DMS53 treated with DMSO at 0.1 percent for 48 hours (cell line): ENCODE measurements at regions not wholly inside any gene's neighbourhood (a gene's known extent, or its start where the extent isn't known, plus 50 kb on each side); places are given as distances from the start of the nearest gene placed in this dataset.

ENCODE experiments used
- DNase-seq: peaks from one replicate; lab custom pipeline; 2025; ENCODE audit not compliant: unreplicated experiment; lab: John Stamatoyannopoulos, UW

DNA sequence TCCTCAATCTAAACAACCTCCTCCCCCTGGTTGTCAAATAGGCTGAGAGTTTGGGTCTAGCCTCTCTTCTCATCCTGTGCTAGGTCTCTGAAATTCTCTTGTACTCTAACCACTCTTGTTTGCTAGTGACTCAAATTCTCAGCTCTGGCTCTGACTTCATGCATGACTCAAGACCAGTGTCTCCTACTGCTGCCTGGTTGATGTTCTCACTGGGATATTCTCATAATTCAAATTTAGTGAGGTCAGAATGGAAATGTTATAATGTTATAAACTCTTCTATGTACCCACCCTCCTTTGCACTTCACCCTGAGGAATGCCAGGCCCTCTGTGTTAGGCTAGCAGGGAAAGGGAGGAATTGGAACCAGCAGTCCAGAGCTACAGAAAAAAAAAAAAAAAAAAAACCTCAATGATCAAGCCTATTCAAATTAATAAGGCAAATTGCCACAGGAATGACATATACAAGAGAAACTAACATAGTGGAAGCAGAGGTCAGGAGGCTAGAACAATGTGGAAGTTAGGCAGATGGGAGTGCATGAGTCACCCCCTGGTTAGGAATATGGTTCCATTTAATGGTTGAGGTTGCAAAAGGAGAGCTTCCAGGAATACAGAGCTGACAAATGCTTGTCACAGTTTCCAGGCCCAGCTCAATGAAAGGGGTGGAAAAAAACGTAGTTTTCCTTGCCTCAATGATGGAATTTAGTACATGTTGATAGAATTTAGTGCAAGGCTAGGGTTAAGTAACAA lies 459.5 kb downstream of the RMST start:
- DNase-seq = no peak

GRCh38 chr12:97923546-97923945 lies 460.9 kb downstream of the RMST start:
- no peak for DNase-seq

DNA sequence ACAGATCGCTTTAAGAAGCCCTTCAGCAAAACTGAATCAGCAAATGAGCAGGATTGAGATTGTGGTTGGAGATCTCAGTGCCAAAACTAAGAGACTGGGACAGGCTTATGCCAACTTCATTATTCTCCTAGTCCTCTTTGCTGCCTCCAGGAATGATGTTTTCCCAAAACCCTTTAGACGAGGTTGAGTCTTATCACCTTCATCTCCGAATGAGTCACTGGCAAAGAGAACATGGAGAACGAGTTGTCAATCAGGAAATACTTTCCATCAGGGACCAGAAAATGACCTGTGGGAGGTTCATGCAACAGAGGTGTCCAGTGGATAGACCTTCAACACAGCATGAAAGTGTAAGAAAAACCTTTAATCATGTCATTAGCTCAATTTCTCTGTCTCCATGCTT lies 461.5 kb downstream of the RMST start:
- no peak for DNase-seq

DNA sequence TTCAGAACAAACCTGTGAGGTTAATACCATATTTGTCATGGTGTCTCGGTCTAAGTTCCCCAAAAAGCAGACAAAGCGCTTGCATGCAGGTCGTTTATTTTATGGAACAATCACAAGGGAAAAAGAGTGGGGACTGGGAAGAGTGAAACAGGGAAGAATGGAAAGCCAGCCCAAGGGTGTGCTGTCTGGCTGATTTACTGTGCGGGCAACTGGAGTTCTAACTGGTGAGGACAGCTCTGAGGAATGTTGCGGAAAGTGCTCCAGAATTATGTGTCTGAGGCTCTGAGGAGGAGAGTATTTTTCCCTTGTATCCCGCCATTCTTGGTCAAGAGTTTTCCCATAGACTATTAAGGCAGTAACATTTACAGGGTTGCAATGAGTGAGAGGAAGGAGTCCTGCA lies 465.4 kb downstream of the RMST start:
- no peak for DNase-seq

DNA sequence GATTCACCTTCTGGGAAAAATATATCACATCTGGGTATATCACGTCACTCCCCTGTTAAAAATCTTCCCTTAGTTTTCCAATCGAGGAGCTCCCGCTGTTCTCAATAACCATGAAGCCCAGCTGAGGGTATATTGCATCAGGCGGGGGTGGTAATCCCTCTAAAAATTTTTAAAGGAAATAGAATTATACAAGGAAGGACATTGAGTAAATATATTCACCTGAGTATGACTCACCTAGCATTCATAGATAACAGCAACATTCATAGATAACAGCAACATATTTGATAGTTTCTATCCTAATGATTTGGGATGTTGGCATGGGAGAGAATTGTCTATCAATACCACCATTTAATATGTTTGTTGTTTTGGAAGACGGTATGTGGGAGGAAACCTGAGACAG lies 473.6 kb downstream of the RMST start:
- peak; percentile 20 for DNase-seq

DNA sequence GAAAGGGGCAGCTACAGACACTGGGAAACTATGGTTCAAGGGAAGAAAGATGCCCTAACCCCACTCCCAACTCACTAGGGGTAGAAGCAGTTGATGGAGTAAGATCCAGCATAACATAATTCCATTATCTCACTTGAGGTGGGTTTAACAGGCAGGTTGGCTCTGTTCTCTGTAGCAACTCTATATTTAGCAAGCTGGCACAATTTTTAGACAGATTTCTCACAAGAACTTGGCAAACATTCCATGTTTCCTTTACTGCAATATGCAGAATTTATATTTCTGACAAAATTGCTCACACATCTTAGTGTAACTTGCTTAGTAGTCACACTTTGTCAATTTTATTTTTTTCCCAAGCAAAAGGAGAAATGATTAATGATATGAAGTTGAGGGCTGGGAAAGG lies 475.4 kb downstream of the RMST start:
- DNase-seq = no peak

DNA sequence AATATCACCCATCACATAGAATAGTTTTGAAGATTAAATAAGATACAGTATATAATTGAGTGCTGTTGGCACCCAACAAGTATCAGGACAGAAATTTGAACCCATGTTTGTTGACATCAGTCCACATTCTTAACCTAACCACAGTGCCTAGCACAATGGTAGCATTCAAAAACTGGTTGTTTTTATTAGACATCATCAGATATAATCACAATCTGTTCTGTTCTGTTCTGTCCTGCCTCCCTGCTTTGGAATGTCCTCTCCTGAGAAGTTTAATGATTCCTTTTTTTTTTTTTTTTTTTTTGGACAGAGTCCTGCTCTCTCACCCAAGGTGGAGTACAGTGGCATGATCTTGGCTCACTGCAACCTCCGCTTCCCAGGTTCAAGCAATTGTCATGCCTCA lies 476.6 kb downstream of the RMST start:
- no peak for DNase-seq

DNA sequence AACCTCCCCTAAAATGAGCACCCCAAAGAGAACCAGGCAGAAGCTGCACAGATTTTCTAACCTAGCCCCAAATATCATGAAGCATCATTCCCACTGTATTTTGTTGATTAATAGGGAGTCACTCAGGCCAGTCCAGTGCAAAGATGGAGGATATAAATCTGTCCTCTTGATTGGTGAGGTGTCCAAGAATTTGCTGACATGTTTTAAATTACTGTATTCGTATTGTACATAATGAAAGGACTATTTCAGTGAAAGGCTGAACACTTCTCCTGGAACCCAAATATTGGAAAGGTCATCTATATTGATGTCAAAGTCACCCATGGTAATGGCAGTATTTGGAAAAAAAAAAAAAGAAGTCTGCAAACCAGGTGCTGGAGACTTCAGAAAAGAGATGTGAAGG lies 477.5 kb downstream of the RMST start:
- no peak for DNase-seq

- no peak for DNase-seq
Observed at GRCh38 chr12:97940629-97941028, 478.0 kb downstream of the RMST start.

- DNase-seq = peak; percentile 84
Observed at GRCh38 chr12:97941686-97942354, 479.2 kb downstream of the RMST start.

DNA sequence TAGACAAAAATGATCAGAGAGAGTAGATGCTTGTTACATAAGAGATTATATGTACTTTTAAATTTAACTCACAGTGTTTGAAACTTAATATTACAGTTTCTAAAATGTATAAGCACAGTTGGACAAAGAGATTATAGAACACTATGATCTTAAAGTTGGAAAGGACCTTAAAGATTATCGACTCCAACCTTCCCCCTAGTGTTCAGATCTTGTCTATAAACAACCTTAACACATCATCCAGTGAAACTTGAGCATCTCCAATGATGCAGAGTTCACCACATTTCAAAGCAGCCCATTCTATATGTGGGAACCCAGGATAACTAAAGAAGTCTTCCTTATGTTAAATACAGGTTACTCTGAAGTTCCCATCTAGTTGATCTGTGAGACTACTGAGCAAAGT lies 480.8 kb downstream of the RMST start:
- DNase-seq = no peak

DNA sequence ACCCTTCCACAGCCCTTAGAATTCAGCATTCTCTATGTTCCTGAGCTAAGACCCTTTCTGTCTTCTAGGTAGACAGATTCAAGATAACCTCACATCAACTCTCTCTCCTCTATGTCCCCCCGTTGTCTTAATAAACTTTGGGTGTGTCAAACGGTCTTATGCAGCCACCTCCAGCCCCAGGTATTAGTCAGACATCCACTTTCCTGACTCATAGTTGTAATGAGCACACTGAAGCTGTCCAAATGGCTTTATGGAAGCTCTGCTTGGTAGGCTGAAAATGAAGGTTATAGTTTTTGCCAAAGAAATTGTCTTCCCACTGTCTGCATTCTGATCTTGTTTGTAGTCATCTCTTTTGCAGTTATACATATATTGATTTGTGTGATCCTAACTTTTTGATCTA lies 482.0 kb downstream of the RMST start:
- DNase-seq = no peak

GRCh38 chr12:97946701-97947100 lies 484.1 kb downstream of the RMST start:
- DNase-seq = no peak

DNA sequence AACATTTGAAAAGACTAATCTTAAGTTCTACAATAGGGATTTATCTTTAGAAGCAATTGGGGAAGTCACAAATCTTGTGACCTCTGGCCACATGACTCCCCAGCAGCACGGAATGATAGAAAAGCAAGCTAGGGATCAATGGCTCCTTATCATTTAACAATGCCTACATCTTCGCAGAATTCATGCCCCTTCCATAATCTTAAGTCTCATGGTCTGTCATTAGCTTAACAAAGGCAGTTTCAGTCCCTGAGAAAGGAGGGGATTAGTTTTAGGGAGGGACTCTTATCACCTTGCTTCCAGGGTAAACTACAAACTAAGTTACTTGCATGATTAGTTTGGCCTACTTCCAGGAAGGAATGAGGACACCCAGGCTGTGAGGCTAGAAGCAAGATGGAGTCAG lies 486.0 kb downstream of the RMST start:
- DNase-seq = no peak

DNA sequence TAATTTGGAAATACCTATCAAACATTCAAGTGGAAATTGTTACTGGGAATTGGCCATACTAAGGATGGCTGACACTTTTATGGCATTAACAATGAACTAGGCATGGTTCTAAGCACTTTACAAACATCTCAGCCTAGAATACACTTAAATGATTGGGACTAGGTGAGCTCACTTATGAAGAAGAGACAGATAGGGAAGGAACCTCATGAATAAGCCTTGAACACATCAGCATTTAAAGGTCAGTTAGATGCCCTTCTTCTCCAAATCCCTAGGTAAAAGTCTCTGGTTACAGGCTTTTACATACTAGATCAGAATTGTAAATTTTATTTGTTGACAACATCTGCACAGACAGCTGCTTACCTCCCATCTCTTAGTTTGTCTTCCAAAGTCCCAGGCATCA lies 488.6 kb downstream of the RMST start:
- DNase-seq = no peak

DNA sequence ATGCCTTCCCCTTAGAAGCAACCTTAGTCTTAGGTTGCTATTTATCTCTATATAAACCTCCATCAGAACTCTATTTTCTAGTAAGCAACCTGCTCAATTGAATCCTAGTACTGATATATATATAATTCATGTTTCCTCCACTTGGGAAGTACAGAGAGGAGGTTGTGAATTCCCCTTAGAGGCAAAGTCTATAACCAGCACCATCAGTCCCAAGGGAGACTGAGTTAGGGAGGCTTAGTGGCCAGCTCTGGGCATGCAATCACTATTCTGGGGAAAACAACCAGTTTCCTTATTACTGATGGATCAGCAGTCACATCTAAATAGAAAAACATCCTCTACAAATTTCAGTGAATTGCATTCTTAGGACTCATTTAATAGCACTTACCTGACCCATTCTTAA lies 489.1 kb downstream of the RMST start:
- no peak for DNase-seq

- no peak for DNase-seq
Observed at GRCh38 chr12:97957109-97957508, 494.5 kb downstream of the RMST start.

DNA sequence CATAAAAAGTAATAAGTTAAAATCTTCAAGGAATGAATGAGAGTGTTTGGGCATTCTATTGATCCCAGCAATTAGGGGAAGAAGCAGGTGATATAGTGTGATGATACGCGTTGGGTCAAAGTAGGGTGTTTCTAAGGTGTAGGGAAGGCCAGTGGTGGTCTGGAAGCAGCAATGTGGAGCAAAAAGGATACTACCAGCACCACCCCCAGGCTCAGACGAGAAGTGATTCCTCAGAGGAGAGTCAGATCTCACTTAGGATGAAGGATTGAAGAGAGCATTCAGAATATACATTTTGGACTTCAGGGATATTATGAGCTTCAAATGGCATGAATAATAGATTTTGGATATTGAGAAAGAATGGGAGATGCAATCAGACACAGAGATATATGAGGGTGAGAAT lies 497.6 kb downstream of the RMST start:
- no peak for DNase-seq

DNA sequence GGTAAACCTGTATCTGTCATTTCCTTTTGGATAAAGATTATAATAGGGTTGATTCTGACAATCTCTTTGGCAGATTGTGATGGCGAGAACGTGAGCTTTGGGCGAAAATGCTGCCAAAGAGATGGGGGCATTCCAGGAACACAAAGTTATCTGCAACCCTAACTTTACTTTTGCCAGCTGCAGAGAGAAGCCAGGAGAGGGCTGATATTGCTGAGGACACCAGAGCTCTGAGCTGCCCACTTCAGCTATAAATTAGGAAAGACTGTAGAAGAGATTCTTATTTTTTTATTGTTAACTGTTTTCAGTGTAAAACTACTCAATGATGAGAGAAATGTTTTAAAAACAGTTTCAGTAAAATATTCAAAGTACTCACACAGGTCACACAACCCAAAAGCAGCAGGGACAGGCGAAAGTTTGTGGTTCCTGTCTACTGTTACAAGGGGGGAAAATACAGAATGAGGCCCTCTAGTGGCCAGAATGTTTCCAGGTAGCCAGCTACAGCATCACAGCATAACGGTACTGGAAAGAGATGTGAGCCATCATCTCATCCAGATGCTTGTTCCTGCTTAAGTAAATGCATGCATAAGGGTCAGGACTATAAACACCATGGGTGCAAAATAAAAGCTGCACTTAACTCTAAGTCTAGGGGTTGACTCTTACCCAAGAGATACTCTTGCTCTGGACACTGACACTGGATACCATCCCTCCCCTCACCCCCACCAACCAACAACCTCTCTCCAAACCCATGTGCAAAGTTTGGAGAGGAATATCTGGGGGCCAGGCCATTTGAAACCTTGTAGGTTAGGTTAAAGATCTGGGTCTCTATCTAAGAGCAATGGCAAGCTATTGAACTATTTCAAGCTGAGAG lies 498.4 kb downstream of the RMST start:
- DNase-seq = peak; percentile 52

DNA sequence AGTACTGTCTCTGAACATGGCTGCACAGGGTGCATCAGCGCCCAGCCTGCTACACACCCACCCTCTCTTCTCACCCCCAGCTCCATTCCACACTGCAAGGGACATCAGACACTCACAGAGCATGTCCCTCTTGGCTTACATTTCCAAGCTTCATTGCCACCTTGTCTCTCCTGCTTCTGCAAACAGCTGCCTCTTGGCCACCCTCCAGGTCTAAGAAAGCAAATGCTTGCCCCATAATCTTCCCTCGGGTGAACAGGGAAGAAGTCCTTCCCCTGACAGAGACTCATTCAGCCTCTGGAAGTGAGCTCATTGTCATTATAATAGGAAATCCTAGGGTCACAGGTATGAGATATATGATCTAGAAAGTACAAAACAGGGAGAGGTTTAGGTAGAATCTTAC lies 505.2 kb downstream of the RMST start:
- no peak for DNase-seq

- no peak for DNase-seq
Observed at GRCh38 chr12:97968641-97969197, 506.1 kb downstream of the RMST start.
